RCC 7860 (cell line): ENCODE measurements at regions not wholly inside any gene's neighbourhood (a gene's known extent, or its start where the extent isn't known, plus 50 kb on each side); places are given as distances from the start of the nearest gene placed in this dataset.

Experiments
- DNase-seq: peaks from one replicate; pipeline ENCODE4 v3.0.0-alpha.2; 2015; ENCODE audit warnings: low spot score
- FAIRE-seq: peaks from 2 replicates; lab custom pipeline; 2012; peaks lifted over from hg19 to GRCh38; lab: Jason Lieb, UNC

DNA sequence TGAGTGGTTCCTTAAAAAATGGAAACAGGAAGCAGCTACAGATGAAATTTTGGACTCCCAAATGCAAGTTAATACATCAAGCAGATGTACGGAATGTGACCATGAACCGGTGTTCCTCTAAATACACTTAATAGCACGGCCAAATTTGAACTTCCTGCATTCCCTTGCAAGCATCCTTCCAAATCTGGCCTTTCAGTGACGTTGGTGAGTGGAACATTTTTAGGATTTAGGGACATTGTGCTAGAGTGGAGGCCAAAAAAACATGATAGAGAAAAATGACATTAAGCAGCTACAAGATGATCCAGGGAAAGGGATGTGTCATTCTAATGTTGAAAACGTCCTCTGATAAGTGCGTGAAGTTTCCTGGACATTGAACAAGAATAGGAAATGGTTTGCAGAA lies 62.1 kb downstream of the CTAGE1 start:
- DNase-seq (no peak), FAIRE-seq (no peak)

GRCh38 chr18:22355069-22355468 lies 62.6 kb downstream of the CTAGE1 start:
- DNase-seq (no peak), FAIRE-seq (no peak)

GRCh38 chr18:22349966-22350365 lies 67.7 kb downstream of the CTAGE1 start:
- FAIRE-seq (no peak), DNase-seq (no peak)

DNA sequence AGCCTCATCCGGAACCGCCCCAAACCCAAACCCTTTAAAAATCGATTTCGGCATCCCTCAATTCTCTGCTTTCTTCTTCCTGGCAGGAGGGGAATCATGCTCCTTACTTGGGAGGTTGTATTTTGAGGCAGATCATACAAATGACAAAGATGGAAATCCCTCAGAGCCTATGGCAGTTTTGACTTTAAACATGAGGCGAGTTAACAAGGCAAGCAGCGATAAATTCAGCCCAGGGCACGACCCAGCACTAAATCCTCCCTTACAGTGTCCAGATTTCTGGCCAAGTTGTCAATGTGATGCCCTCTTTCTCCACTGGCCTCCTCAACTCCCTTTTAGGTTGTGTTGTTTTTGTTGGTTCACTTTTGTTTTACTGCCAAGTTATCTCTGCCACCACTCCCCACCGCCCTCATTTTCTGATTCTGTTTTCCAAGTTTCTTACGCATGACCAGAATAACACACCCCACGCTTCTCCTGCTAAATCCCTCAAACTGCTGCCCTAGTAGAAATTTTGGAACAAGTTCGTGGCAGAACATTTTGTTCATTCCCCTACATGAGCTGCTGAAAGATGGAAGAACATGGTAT lies 68.3 kb downstream of the CTAGE1 start:
- FAIRE-seq (no peak), DNase-seq (no peak)

- DNase-seq (no peak), FAIRE-seq (no peak)
These were observed 69.0 kb downstream of the CTAGE1 start for GRCh38 chr18:22348521-22349316.

DNA sequence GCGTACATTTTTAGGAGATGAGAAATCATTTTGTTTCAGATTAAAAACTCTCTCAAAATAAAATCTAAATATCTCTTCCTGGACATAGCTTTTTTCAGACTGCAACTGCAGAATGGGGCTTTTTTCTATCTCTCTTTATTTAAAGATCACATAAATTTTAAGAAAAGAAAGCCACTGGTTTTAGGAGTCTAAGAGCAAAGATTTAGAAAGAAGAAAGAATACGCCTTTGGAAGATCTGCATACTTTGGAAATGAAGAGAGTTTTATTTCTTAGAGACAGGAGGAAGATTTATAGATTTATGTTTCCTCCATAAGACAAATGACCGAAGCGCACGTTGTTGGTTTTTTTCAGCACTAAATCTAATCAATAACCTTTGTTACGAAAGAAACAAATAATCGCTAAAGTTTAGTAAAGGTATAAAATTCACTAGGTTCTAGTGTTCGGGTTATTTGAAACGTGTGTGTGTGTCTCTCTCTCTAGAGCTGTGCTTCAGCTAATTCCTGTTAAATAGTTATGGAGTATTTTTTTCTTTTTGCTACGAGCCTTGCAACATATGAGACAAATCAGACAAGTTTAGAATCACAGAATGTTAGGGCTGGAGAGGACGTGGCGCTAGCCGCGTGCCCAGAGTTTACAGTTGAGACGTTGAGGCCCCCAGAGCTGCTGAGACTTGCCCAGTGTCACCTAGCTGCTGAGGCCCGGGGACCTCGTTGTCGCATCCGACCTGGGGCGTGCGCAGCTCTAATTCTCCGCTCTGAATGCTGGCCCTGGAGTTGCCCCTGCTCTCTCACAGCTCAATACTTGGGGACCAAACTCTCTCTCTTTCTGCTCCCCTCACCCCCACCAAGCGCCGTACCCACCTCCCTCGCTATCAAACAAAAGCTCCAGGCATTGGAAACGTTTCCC lies 69.9 kb downstream of the CTAGE1 start:
- DNase-seq (no peak), FAIRE-seq (no peak)

DNA sequence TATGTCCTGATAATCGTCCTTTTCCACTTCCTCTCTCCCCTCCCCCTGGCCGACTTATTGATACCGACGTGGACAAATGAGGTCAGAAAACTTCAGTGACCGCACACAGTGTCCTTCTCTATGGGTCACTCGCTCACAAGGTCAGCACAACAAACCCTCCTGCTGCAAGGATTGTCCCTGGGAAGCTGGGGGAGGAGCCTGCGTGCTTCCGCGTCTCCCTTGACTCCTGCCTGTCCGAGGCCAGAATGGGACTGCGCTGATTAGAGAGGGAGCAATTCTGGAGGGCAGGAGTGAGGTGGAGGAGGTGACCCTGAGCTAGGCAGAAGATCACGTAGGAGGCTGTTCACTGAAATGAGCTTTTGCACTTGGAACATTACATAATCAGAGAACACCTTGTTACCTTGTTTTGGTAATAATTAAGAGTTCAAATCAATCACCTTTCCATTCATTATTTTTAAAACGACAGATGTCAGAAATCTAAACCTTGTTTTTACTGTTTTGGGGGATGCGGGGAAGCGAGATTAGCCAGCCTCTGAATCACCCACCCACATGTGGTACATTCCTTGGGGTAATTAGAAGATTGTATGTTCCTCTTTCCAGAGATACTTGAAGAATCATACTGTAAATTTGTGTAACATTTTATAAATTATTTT lies 70.6 kb downstream of the CTAGE1 start:
- FAIRE-seq: no peak
- no peak for DNase-seq

DNA sequence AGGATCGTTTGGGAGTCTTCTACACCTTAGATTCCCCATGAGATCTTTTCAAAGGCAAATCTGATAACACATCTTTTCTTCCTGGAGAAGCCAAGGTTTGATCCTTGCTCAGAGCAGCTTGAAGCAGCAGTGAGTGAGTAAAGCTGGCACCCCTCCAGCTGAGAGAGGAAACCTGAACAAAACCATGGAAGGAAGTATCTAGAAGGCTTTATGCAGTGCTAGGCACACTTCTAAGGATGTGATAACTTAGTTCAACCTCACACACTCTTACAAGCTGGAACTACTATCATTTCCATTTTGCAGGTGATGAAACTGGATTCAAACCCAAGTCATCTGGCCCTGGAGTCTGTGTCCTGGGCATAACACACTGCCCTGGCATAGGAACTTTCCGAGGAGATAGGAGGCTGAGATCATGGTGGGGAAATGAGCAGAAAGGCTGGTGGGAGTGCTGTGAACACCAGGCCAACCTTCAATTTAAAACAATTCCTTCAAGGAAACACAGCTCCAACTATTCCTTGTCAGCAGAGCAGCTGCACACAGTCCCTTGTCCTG lies 71.2 kb downstream of the CTAGE1 start:
- FAIRE-seq: peak; percentile 20

DNA sequence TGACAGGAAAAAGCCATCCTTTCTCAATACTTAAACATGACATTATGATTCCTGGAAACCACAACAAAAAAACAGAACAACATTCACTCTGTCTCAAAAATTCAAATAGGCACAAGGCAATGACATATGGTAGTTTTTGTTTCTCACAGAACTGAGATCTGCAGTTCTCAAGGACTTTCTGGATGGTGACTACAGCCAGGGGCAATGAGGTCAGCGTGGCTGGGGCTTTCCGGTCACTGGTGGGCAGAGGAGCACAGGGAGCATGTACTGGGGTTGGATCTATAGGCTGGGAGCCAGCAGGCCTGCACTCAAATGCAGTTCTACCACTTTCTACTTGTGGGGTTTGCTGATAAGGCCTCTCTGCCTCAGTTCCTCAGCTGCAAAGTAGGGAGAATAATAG lies 72.0 kb downstream of the CTAGE1 start:
- FAIRE-seq (no peak), DNase-seq (peak; percentile 39)

More for the DNA sequence above, 71.2 kb downstream of the CTAGE1 start:
- DNase-seq: peak; percentile 10

- FAIRE-seq (no peak), DNase-seq (no peak)
These were observed 72.6 kb downstream of the CTAGE1 start for GRCh38 chr18:22344908-22345670.

DNA sequence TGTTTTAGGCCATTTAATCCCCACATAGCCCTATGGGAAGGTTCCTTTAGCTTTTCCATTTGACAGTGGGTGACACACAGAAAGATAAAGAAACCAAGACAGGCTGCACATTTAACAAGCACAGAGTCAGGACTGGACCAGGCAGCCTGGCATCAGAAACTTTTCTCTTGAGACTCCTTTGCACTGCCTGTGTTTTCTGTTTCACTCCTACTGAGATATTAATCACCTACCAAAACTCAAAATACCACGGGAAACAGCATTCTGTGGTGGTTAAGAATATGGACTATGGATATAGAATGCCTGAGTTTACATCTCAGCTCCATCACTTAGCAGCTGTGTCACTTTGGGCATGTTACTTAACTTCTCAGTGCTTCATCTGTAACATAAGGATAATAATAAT lies 73.3 kb downstream of the CTAGE1 start:
- no peak for FAIRE-seq

DNA sequence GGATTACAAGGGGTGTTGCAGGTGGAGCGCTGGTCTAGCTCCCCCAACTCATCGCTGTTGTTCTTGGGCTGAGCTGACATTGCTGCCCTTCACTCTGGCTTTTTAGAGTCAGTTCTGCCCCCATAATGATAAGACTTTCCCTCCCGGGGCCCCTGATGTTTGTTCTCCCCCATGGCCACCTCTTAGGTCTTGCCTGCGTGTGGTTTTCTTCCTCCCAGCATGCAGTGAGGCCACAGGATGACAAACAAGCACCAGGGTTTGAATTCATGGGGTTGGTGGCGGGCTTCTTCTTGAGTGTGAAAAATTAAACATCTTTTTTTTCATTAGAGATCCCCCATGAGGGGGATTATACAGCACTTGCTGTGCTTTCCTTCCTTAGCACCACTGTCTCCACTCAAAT lies 74.1 kb downstream of the CTAGE1 start:
- no peak for FAIRE-seq
- no peak for DNase-seq

More for the DNA sequence above, 73.3 kb downstream of the CTAGE1 start:
- DNase-seq: no peak

- peak; percentile 76 for DNase-seq
- FAIRE-seq: peak; percentile 87
These were observed 75.1 kb downstream of the CTAGE1 start for GRCh38 chr18:22342625-22343024.

DNA sequence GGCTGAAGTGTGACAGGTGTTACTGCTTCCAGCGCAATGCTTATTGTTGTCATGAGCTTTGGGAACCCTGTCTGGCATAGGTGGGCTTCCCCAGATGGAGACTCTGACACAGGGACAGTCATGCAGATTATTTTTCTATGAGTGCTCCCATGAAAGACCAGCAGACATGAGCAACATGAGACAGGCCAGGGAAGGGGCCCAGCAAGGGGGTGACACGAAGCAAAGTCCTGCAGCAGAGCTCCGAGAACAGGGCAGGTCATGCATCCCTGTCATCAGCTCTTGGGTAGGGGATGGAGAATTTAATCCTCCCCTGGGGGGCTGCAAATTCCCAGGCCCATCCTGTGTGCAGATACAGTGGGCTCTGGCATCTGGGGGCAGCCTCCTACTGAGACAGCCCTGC lies 77.4 kb downstream of the CTAGE1 start:
- FAIRE-seq: no peak
- no peak for DNase-seq

GRCh38 chr18:22339913-22340312 lies 77.8 kb downstream of the CTAGE1 start:
- no peak for FAIRE-seq

GRCh38 chr18:22337833-22338232 lies 79.9 kb downstream of the CTAGE1 start:
- DNase-seq: no peak
- no peak for FAIRE-seq

More at GRCh38 chr18:22339913-22340312, 77.8 kb downstream of the CTAGE1 start:
- DNase-seq: no peak

GRCh38 chr18:22337306-22337705 lies 80.4 kb downstream of the CTAGE1 start:
- FAIRE-seq (no peak), DNase-seq (no peak)

DNA sequence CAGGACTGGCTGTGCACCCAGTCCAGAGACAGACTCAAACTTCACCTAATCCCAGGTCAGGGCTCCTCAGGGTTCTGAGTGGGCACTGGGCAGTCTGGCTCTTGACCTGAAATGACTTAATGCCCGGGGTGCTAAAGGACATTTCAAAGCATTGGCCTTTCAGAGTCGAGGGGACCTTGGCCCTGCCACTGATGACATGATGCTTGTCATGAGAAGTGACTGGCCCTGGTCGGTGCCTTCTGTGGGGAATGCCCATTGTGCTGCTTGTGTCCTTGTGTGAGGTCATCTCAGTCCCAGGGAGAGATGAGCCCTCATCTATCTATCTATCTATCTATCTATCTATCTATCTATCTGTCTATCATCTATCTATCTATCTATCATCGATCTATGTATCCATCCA lies 81.3 kb downstream of the CTAGE1 start:
- no peak for FAIRE-seq
- no peak for DNase-seq

DNA sequence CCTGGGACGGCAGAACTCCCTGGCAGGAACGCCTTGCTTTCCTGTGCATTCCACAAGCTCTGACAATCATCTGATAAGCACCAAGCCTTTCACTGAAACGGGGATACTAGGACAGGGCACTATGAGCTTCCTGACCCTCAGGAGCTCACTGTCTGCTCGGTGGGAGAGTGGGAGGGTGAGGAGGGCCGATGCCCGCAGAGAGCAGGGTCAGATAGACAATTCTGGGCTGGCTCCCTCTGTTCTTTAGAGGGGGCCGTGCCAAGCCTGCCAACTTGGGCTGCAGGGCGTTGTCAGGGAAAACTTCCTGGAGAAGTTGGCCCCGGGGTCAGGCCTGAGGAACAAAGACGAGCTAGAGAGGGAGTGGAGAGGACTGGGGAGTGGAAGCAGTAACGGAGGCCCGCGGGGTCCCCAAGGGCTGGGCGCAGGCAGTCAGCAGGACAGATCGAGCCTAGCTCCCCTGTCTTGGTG lies 82.0 kb downstream of the CTAGE1 start:
- DNase-seq (no peak), FAIRE-seq (no peak)

- DNase-seq (no peak), FAIRE-seq (no peak)
These were observed 83.1 kb downstream of the CTAGE1 start for GRCh38 chr18:22334567-22334966.
